VCaP (cell line): ENCODE measurements at regions not wholly inside any gene's neighbourhood (a gene's known extent, or its start where the extent isn't known, plus 50 kb on each side); places are given as distances from the start of the nearest gene placed in this dataset.
"Not testable (repeated sequence)": the region's sequence is repeated elsewhere in the genome, so short reads cannot be mapped to it uniquely, and the experiment has no call there.

Experiments used
- H3K27ac ChIP-seq: fragments of 450-650 bp; 2 replicates; pipeline ENCODE4 v1.5.1; 2017
- TF ChIP-seq, protein P1 (sequence below): fragments of 450-650 bp; conservative IDR thresholded peaks from 2 replicates; pipeline ENCODE4 v1.5.1; 2017; ENCODE audit warnings: mild to moderate bottlenecking, moderate library complexity

DNA sequence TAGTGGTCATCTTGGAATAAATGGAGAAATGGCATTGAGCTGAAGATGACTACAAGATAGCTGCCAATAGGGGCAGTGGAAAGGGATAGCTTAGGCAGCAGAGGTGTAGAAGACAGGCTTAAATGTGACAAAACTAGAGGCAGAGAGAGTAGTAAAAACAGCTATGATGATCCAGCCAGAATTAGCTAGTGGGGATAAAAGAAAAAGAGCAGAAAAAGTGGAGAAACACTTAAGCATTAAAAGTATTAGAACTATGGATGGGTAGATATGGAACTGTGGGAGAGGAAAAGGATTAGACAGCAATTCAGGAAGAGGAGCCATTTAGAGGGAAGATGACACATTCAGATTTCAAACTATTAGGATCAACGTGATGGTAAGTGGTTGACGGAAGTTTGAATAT lies 202.5 kb upstream of the SAMSN1 start:
- TF ChIP-seq, protein P1, sequence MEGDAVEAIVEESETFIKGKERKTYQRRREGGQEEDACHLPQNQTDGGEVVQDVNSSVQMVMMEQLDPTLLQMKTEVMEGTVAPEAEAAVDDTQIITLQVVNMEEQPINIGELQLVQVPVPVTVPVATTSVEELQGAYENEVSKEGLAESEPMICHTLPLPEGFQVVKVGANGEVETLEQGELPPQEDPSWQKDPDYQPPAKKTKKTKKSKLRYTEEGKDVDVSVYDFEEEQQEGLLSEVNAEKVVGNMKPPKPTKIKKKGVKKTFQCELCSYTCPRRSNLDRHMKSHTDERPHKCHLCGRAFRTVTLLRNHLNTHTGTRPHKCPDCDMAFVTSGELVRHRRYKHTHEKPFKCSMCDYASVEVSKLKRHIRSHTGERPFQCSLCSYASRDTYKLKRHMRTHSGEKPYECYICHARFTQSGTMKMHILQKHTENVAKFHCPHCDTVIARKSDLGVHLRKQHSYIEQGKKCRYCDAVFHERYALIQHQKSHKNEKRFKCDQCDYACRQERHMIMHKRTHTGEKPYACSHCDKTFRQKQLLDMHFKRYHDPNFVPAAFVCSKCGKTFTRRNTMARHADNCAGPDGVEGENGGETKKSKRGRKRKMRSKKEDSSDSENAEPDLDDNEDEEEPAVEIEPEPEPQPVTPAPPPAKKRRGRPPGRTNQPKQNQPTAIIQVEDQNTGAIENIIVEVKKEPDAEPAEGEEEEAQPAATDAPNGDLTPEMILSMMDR = no peak
- no peak overlapping the region for H3K27ac ChIP-seq

DNA sequence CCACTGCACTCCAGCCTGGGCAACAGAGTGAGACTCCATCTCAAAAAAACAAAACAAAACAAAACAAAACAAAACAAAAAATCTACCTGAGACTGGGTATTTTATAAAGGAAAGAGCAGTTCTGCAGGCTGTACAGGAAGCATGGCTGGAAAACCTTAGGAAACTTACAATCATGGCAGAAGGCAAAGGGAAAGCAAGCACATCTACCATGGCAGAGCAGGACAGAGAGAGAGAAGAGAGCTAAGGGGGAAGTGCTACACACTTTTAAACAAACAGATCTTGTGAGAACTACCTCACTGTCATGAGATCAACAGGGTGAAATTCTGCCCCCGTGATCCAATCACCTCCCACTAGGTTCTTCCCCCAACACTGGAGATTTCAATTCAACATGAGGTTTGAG lies 198.3 kb upstream of the SAMSN1 start:
- no peak overlapping the region for H3K27ac ChIP-seq
- TF ChIP-seq, protein P1 = no peak

DNA sequence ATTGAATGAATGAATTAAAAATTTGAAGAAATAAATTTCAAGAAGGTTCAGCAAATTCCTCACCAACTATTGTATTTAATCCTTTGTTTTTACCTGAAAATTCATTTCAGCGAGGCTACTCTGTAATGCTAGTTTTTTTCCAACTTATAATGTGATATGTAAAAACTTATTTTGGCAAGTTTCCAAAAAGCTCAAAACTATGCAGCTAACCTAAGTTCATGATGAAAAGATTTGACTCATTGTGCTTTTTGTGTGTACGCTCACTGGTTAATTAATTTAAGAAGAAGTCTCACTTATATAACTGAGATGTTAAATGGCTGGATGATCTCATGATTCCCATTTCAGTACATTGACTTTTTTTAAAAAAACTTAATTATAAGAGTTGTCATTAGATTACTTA lies 196.0 kb upstream of the SAMSN1 start:
- TF ChIP-seq, protein P1 = no peak

DNA sequence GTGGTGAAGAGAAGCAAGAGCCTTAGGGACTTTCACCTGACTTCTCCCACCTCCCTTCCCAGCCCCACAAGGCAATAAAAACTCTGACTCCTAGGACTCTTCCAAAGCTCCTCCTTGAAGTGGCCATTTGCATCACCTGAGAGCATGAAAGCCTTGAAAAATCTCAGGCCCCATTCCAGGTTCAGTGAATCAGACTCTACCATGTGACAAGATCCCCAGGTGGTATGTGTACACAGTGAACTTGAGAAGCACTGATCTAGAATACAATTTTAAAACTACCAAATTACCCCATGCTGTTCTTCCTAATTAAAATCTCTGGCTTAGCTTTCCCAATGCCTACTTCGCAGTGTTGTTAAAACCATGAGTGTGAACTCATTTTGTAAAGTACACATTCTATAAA lies 195.1 kb upstream of the SAMSN1 start:
- TF ChIP-seq, protein P1 = no peak
- H3K27ac ChIP-seq = no peak overlapping the region

More for the DNA sequence above, 196.0 kb upstream of the SAMSN1 start:
- H3K27ac ChIP-seq = no peak overlapping the region

DNA sequence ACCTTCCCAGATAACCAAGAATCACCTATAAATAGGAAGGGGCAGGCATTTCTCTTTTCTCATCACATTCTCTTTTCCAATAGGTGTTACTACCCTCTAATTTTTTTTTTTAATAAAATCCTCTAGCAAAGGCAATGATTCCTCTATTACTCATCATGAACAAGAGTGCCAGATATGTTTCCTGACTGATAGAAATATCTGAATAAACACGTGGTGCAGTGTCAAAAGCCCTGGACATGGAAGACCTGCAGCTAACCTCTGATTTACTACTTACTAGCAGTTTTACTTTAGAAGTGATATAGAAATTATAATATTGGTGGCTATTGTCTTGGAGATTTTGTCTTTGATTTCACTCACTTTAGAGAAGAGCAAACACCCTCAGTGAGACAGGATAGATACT lies 194.6 kb upstream of the SAMSN1 start:
- TF ChIP-seq, protein P1 = no peak
- H3K27ac ChIP-seq = no peak overlapping the region

DNA sequence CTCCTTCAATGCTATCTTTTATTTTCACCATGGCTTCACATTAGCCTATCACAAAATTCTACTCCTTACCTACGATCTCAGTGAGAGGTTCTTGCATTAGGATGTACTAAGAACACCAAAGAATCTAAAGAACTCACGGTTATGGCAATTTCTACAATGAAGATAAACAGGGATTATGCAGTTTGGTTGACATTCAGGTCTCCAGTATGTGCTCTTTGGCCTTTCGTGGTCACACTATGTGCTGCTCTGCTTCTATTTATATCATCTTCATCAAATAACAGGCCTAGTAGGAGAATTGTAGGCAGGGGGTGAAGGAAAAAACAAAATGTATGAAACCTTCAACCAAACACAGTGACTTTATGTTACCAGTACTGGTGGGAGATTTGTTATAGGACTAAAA lies 194.0 kb upstream of the SAMSN1 start:
- H3K27ac ChIP-seq = no peak overlapping the region
- TF ChIP-seq, protein P1 = no peak

DNA sequence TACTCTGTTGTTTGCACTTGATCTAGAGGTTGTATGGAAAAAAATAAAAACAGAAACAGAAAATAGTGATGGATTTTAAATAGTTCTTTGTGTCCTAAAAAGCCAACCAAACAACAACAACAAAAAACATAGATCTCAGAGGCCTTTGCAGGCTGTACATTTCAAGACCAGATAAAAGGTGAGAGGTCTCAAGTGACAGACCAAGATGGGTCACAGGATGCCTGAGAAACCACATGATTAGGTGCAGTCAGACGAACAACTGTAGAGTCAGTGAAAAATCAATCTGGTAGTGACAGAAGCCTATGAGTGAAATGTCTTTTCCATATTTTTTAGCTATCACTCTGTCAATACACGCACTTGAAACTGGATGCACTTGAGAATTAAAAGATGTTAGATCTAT lies 193.5 kb upstream of the SAMSN1 start:
- TF ChIP-seq, protein P1 = no peak

DNA sequence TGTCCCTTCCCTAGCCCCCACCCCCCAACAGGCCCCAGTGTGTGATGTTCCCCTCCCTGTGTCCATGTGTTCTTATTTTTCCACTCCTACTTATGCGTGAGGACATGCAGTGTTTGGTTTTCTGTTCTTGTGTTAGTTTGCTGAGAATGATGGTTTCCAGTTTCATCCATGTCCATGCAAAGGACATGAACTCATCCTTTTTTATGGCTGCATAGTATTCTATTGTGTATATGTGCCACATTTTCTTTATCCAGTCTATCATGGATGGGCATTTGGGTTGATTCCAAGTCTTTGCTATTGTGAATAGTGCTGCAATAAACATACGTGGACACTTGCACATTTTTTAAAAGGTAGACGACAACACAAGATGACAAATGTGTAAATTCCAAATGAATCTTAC lies 192.5 kb upstream of the SAMSN1 start:
- H3K27ac ChIP-seq = not testable (repeated sequence)

More for the DNA sequence above, 193.5 kb upstream of the SAMSN1 start:
- no peak overlapping the region for H3K27ac ChIP-seq
